ENCODE measurements at regions not wholly inside any gene's neighbourhood (a gene's known extent, or its start where the extent isn't known, plus 50 kb on each side); places are given as distances from the start of the nearest gene placed in this dataset.

- WGBS: 84% methylated on average over 5 of the region's 5 CpGs
- H3K9me3 ChIP-seq (ENCODE audit: control insufficient read depth in 4 of 4, low read length in 3 of 4): no peaks in the 10 kb centered on the region
- H3K4me1 ChIP-seq (ENCODE audit: control insufficient read depth in 4 of 4, insufficient read depth in 4 of 4, low read length in 3 of 4): no peaks in the 10 kb centered on the region
- H3K9ac ChIP-seq (ENCODE audit: low read depth in 1 of 2, low read length in 2 of 2): no peak overlapping the region
- TF ChIP-seq SP1 (IDR thresholded peaks at IDR 0.05): no peak
- TF ChIP-seq HNF4A (conservative IDR thresholded peaks at IDR 0.05): no peak
- TF ChIP-seq RAD21 (IDR thresholded peaks at IDR 0.05): no peak
- no peak for TF ChIP-seq ZBTB33 (IDR thresholded peaks at IDR 0.05)
- no peak for TF ChIP-seq CTCF (IDR thresholded peaks at IDR 0.05; ENCODE audit: low read depth, low read length, missing input control)
- no peak for TF ChIP-seq JUND (IDR thresholded peaks at IDR 0.05)
- no peak for TF ChIP-seq REST (IDR thresholded peaks at IDR 0.05)
- no peak for TF ChIP-seq YY1 (IDR thresholded peaks at IDR 0.05)
- TF ChIP-seq GABPA (IDR thresholded peaks at IDR 0.05 in 1 of 2, conservative IDR thresholded peaks at IDR 0.05 in 1 of 2): no peak
- no peak for TF ChIP-seq MAX (IDR thresholded peaks at IDR 0.05)
- no peak for TF ChIP-seq ATF3 (IDR thresholded peaks at IDR 0.05)
- TF ChIP-seq RXRA (IDR thresholded peaks at IDR 0.05): no peak
- TF ChIP-seq TAF1 (conservative IDR thresholded peaks at IDR 0.05): no peak
- TF ChIP-seq FOXA1 (IDR thresholded peaks at IDR 0.05): no peak
- TF ChIP-seq FOXA2 (IDR thresholded peaks at IDR 0.05): no peak
- TF ChIP-seq EGR1 (IDR thresholded peaks at IDR 0.05; ENCODE audit: low read depth in 2 of 2): no peak
- no peak for TF ChIP-seq NR2F2 (IDR thresholded peaks at IDR 0.05)
- TF ChIP-seq HNF4G (IDR thresholded peaks at IDR 0.05): no peak
- no peak for DNase-seq (ENCODE audit: low spot score)
- H3K27ac ChIP-seq (ENCODE audit: low read depth in 1 of 2, low read length in 2 of 2): no peak overlapping the region
- no peaks in the 10 kb centered on the region for H3K27me3 ChIP-seq (ENCODE audit: control insufficient read depth in 4 of 4, insufficient read depth in 4 of 4, low read length in 3 of 4)
- H3K36me3 ChIP-seq (ENCODE audit: control insufficient read depth in 4 of 4, insufficient read depth in 3 of 4, low read depth in 1 of 4, low read length in 3 of 4): no peaks in the 10 kb centered on the region
- no peak overlapping the region for H3K4me3 ChIP-seq (ENCODE audit: low read depth in 1 of 3, low read length in 3 of 3)
These were observed 107.6 kb downstream of the RMI2 start for GRCh38 chr16:11452746-11453389.

Measured in liver (tissue), 8 donors.